Hepatocyte (in vitro differentiated cells): ENCODE measurements at regions not wholly inside any gene's neighbourhood (a gene's known extent, or its start where the extent isn't known, plus 50 kb on each side); places are given as distances from the start of the nearest gene placed in this dataset.
"Not testable (repeated sequence)": the region's sequence is repeated elsewhere in the genome, so short reads cannot be mapped to it uniquely, and the experiment has no call there.

Source experiments
- DNase-seq: peaks from one replicate; pipeline ENCODE4 v3.0.0-alpha.2; 2016; ENCODE audit warnings: low spot score
- H2AFZ ChIP-seq: fragments of 200-600 bp; sonication (generic); 2 replicates; pipeline ENCODE4 v1.6.0; 2016; ENCODE audit warnings: antibody characterized with exemption, mild to moderate bottlenecking
- H3K27ac ChIP-seq: fragments of 200-600 bp; sonication (generic); 2 replicates; pipeline ENCODE4 v1.5.1; 2016; ENCODE audit warnings: mild to moderate bottlenecking
- H3K27me3 ChIP-seq: fragments of 200-600 bp; sonication (generic); 2 replicates; pipeline ENCODE4 v1.6.1; 2016
- H3K36me3 ChIP-seq: fragments of 200-600 bp; sonication (generic); replicated peaks from 2 replicates; pipeline ENCODE4 v1.5.1; 2016; ENCODE audit warnings: low read depth; ENCODE audit not compliant: insufficient read depth
- H3K4me1 ChIP-seq: fragments of 200-600 bp; sonication (generic); 2 replicates; pipeline ENCODE4 v1.5.1; 2016; ENCODE audit warnings: mild to moderate bottlenecking, moderate library complexity; ENCODE audit not compliant: insufficient read depth
- H3K4me2 ChIP-seq: fragments of 200-600 bp; sonication (generic); 2 replicates; pipeline ENCODE4 v1.6.0; 2016
- H3K4me3 ChIP-seq: fragments of 200-600 bp; sonication (generic); 2 replicates; pipeline ENCODE4 v1.5.1; 2016; ENCODE audit warnings: mild to moderate bottlenecking
- H3K79me2 ChIP-seq: fragments of 200-600 bp; sonication (generic); 2 replicates; pipeline ENCODE4 v1.6.0; 2017; ENCODE audit warnings: mild to moderate bottlenecking
- H3K9me2 ChIP-seq: fragments of 200-600 bp; sonication (generic); replicated peaks from 2 replicates; pipeline ENCODE4 v1.6.0; 2017; ENCODE audit warnings: mild to moderate bottlenecking; ENCODE audit not compliant: insufficient read depth
- H3K9me3 ChIP-seq: fragments of 200-600 bp; sonication (generic); 2 replicates; pipeline ENCODE4 v1.5.1; 2016; ENCODE audit warnings: low read depth, mild to moderate bottlenecking
- H4K20me1 ChIP-seq: fragments of 200-600 bp; sonication (generic); 2 replicates; pipeline ENCODE4 v1.6.0; 2016; ENCODE audit warnings: mild to moderate bottlenecking; ENCODE audit not compliant: insufficient read depth, poor library complexity, severe bottlenecking
- CTCF ChIP-seq: fragments of 200-600 bp; sonication (generic); IDR thresholded peaks from 2 replicates; pipeline ENCODE4 v1.5.1; 2016; ENCODE audit warnings: antibody characterized with exemption, mild to moderate bottlenecking; ENCODE audit not compliant: poor library complexity
- EZH2 ChIP-seq: fragments of 200-600 bp; sonication (generic); IDR thresholded peaks from 2 replicates; pipeline ENCODE4 v1.6.1; 2016; ENCODE audit warnings: antibody characterized with exemption, mild to moderate bottlenecking, borderline replicate concordance
- EZH2phosphoT487 ChIP-seq: fragments of 200-600 bp; sonication (generic); IDR thresholded peaks from one replicate; pipeline ENCODE4 v1.6.1; 2018; ENCODE audit warnings: antibody characterized with exemption, mild to moderate bottlenecking, low read depth, moderate library complexity; ENCODE audit not compliant: unreplicated experiment, severe bottlenecking
- WGBS: methylation state at CpG from one replicate; pipeline ENCODE4 v1.1.6; 2016; ENCODE audit warnings: low lambda C conversion rate; ENCODE audit errors: missing lambda C conversion rate; 5-methylcytosine and 5-hydroxymethylcytosine counted together

- Histone ChIP-seq H3K79me2 (no peaks in the 10 kb centered on the region), H3K4me3 (no peak overlapping the region), H2AFZ (no peak overlapping the region), H3K27ac (peak overlapping the region; percentile 15), H3K36me3 (no peaks in the 10 kb centered on the region), H3K4me2 (no peak overlapping the region), H3K9me3 (no peaks in the 10 kb centered on the region), H3K27me3 (no peaks in the 10 kb centered on the region), H4K20me1 (no peaks in the 10 kb centered on the region), H3K9me2 (no peaks in the 10 kb centered on the region), H3K4me1 (no peaks in the 10 kb centered on the region)
- TF ChIP-seq EZH2 (no peak), CTCF (no peak), EZH2phosphoT487 (no peak)
- WGBS, result 94% methylated on average over 6 of the region's 7 CpGs
- no peak for DNase-seq
Observed at GRCh38 chr3:127043731-127044510, 61.0 kb downstream of the PLXNA1 start.

DNA sequence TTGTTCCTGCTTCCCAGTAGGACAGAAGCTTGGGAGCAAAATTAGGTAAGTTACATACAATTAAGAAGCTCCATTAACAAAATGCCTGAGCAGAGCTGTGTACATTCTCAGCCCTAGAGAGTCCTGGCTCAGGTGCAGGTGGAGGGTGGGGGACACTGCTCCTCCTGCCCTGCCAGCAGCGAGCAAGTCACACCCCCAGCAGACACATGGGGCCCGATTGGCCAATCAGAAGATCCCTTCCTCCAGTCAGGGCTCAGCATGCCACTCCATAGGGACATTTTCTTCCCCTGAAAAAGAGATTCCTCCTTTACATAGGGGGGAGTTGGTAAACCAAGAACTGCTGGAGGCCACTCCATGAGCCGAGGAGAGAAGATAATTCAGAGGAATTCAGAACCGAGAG, 62.1 kb downstream of the PLXNA1 start:
- Histone ChIP-seq H3K27me3 (no peaks in the 10 kb centered on the region), H3K36me3 (no peaks in the 10 kb centered on the region), H4K20me1 (no peaks in the 10 kb centered on the region), H3K4me3 (no peak overlapping the region), H3K4me2 (no peak overlapping the region), H2AFZ (no peak overlapping the region), H3K4me1 (no peaks in the 10 kb centered on the region), H3K79me2 (no peaks in the 10 kb centered on the region), H3K9me2 (no peaks in the 10 kb centered on the region), H3K27ac (no peak overlapping the region), H3K9me3 (no peaks in the 10 kb centered on the region)
- WGBS, result 30% methylated on average over 4 of the region's 4 CpGs
- DNase-seq, result no peak
- TF ChIP-seq EZH2phosphoT487, result no peak
- TF ChIP-seq CTCF, result no peak
- no peak for TF ChIP-seq EZH2

- no peak overlapping the region for H3K4me2 ChIP-seq
- TF ChIP-seq EZH2 (no peak), CTCF (no peak), EZH2phosphoT487 (no peak)
- H3K79me2 ChIP-seq, result no peaks in the 10 kb centered on the region
- H3K27ac ChIP-seq, result no peak overlapping the region
- no peaks in the 10 kb centered on the region for H3K9me2 ChIP-seq
- H3K27me3 ChIP-seq, result no peaks in the 10 kb centered on the region
- 64% methylated on average over 5 of the region's 5 CpGs for whole genome bisulfite sequencing
- no peak overlapping the region for H3K4me3 ChIP-seq
- H4K20me1 ChIP-seq, result no peaks in the 10 kb centered on the region
- no peak for DNase-seq
- H3K36me3 ChIP-seq, result no peaks in the 10 kb centered on the region
- H3K4me1 ChIP-seq, result no peaks in the 10 kb centered on the region
- H2AFZ ChIP-seq, result no peak overlapping the region
- no peaks in the 10 kb centered on the region for H3K9me3 ChIP-seq
Observed at GRCh38 chr3:127045435-127046045, 62.6 kb downstream of the PLXNA1 start.

DNA sequence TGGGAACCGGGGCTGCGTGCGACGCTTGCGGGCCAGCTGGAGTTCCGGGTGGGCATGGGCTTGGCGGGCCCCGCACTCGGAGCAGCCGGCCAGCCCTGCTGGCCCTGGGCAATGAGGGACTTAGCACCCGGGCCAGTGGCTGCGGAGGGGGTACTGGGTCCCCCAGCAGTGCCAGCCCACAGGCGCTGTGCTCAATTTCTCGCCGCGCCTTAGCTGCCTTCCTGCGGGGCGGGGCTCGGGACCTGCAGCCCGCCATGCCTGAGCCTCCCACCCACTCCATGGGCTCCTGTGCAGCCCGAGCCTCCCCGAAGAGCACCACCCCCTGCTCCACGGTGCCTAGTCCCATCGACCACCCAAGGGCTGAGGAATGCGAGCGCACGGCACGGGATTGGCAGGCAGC, 63.8 kb downstream of the PLXNA1 start:
- H3K9me2 ChIP-seq, H2AFZ ChIP-seq, DNase-seq, H3K9me3 ChIP-seq, H3K36me3 ChIP-seq, H3K4me3 ChIP-seq, H3K4me2 ChIP-seq, H3K4me1 ChIP-seq, H3K27ac ChIP-seq, H4K20me1 ChIP-seq, H3K79me2 ChIP-seq, H3K27me3 ChIP-seq: not testable (repeated sequence)
- WGBS, result 92% methylated on average over 21 of the region's 28 CpGs
